SK-N-SH (cell line): ENCODE measurements at regions not wholly inside any gene's neighbourhood (a gene's known extent, or its start where the extent isn't known, plus 50 kb on each side); places are given as distances from the start of the nearest gene placed in this dataset.

Source experiments
- CTCF ChIA-PET: fragments of 300-600, 350-600 bp; formaldehyde crosslinking; extraction: SDS; loops from one replicate; lab custom pipeline; 2021; lab: Yijun Ruan, JAX
- POLR2A ChIA-PET: fragments of 350-600 bp; sonication (Branson Sonifier 250); formaldehyde crosslinking; extraction: SDS; loops from one replicate; lab custom pipeline; 2020; ENCODE audit warnings: antibody characterized with exemption, inconsistent platforms; lab: Yijun Ruan, JAX
- DNase-seq: peaks from one replicate; pipeline ENCODE4 v3.0.0; 2012
- H2AFZ ChIP-seq: fragments of 200-600 bp; sonication (generic); 2 replicates; pipeline ENCODE4 v1.8.1; 2016; ENCODE audit warnings: antibody characterized with exemption, mild to moderate bottlenecking, low read depth
- H3F3A ChIP-seq: fragments of 200-600 bp; sonication (generic); replicated peaks from 2 replicates; pipeline ENCODE3; 2016; ENCODE audit warnings: antibody characterized with exemption, mild to moderate bottlenecking; ENCODE audit not compliant: insufficient read depth
- H3K27ac ChIP-seq, 2 experiments: fragments of 200-500 bp in 1 of 2; fragments of 200-600 bp in 1 of 2; sonication (Bioruptor generic) in 1 of 2; sonication (generic), shearing (Covaris generic) in 1 of 2; 2 replicates each; pipeline versions ENCODE4 v1.5.1 to v1.6.1; 2014 to 2016; ENCODE audit warnings: low read depth in 2 of 2, inconsistent platforms in 1 of 2, low read length in 1 of 2, mild to moderate bottlenecking in 1 of 2, mixed read lengths in 1 of 2
- H3K27me3 ChIP-seq: fragments of 200-600 bp; sonication (generic), shearing (Covaris generic); 2 replicates; pipeline ENCODE4 v1.6.1; 2016; ENCODE audit warnings: mixed run types; ENCODE audit not compliant: insufficient read depth
- H3K36me3 ChIP-seq, 2 experiments: fragments of 200-500 bp in 1 of 2; fragments of 200-600 bp in 1 of 2; sonication (Bioruptor generic) in 1 of 2; sonication (generic) in 1 of 2; replicated peaks in 1 of 2; 2 replicates each; pipeline versions ENCODE3 to v1.5.1; 2014 to 2016; ENCODE audit warnings: low read length in 1 of 2, mild to moderate bottlenecking in 1 of 2; ENCODE audit not compliant: insufficient read depth in 2 of 2, control insufficient read depth in 1 of 2
- H3K4me1 ChIP-seq, 2 experiments: fragments of 200-500 bp in 1 of 2; fragments of 200-600 bp in 1 of 2; sonication (Bioruptor generic) in 1 of 2; sonication (generic), shearing (Covaris generic) in 1 of 2; 2 replicates each; pipeline versions ENCODE4 v1.5.1 to v1.6.1; 2014 to 2016; ENCODE audit warnings: low read depth in 1 of 2, low read length in 1 of 2, mixed run types in 1 of 2; ENCODE audit not compliant: insufficient read depth in 2 of 2, control insufficient read depth in 1 of 2
- H3K4me2 ChIP-seq: fragments of 200-600 bp; sonication (generic), shearing (Covaris generic); 2 replicates; pipeline ENCODE4 v1.6.1; 2017; ENCODE audit warnings: mixed run types
- H3K4me3 ChIP-seq, 2 experiments: fragments of 200-500 bp in 1 of 2; fragments of 200-600 bp in 1 of 2; sonication (Bioruptor generic) in 1 of 2; sonication (generic), shearing (Covaris generic) in 1 of 2; 2 replicates each; pipeline versions ENCODE4 v1.5.1 to v1.8.1; 2014 to 2016; ENCODE audit warnings: low read depth in 2 of 2, inconsistent platforms in 1 of 2, low read length in 1 of 2, mild to moderate bottlenecking in 1 of 2, mixed read lengths in 1 of 2, moderate library complexity in 1 of 2
- H3K79me2 ChIP-seq: fragments of 200-600 bp; sonication (generic); 2 replicates; pipeline ENCODE4 v1.8.1; 2017; ENCODE audit warnings: mild to moderate bottlenecking; ENCODE audit not compliant: insufficient read depth
- H3K9ac ChIP-seq: fragments of 200-600 bp; sonication (generic); 2 replicates; pipeline ENCODE4 v1.6.1; 2017; ENCODE audit warnings: mixed run types
- H3K9me2 ChIP-seq: fragments of 200-600 bp; sonication (generic); 2 replicates; pipeline ENCODE4 v1.6.1; 2017; ENCODE audit warnings: mixed run types
- H3K9me3 ChIP-seq: fragments of 200-600 bp; sonication (generic); 2 replicates; pipeline ENCODE4 v1.6.1; 2017; ENCODE audit warnings: mixed run types, mild to moderate bottlenecking, moderate library complexity
- H4K20me1 ChIP-seq: fragments of 200-600 bp; sonication (generic); 2 replicates; pipeline ENCODE4 v1.6.1; 2017; ENCODE audit warnings: mild to moderate bottlenecking, mixed run types; ENCODE audit not compliant: insufficient read depth
- CHD2 ChIP-seq: fragments of 150-350 bp; IDR thresholded peaks from 2 replicates; pipeline ENCODE4 v1.6.1; 2018; ENCODE audit warnings: low read length; ENCODE audit not compliant: partially characterized antibody
- EP300 ChIP-seq, 2 experiments: IDR thresholded peaks; 2 replicates each; pipeline versions ENCODE4 v1.4.0 to v1.6.1; 2012; ENCODE audit warnings: borderline replicate concordance in 1 of 2, low read depth in 1 of 2, low read length in 1 of 2
- EZH2phosphoT487 ChIP-seq: fragments of 200-600 bp; sonication (generic); IDR thresholded peaks from 2 replicates; pipeline ENCODE4 v1.6.1; 2017; ENCODE audit warnings: low read depth, mixed run types, mild to moderate bottlenecking, antibody characterized with exemption, moderate library complexity, borderline replicate concordance
- FOSL2 ChIP-seq: IDR thresholded peaks from 2 replicates; pipeline ENCODE4 v1.4.0; 2012; ENCODE audit warnings: low read depth, mild to moderate bottlenecking, moderate library complexity, borderline replicate concordance
- FOXJ3 ChIP-seq: sonication (generic); formaldehyde crosslinking; IDR thresholded peaks from 2 replicates; pipeline ENCODE4 v1.5.1; 2020; ENCODE audit warnings: mild to moderate bottlenecking, missing genetic modification reagents
- FOXM1 ChIP-seq: IDR thresholded peaks from 2 replicates; pipeline ENCODE4 v1.4.0; 2012; ENCODE audit warnings: low read depth, mild to moderate bottlenecking
- MEF2A ChIP-seq: IDR thresholded peaks from 2 replicates; pipeline ENCODE4 v1.4.0; 2012; ENCODE audit warnings: low read depth, borderline replicate concordance
- MXI1 ChIP-seq: IDR thresholded peaks from 2 replicates; pipeline ENCODE4 v1.6.1; 2012; ENCODE audit warnings: mild to moderate bottlenecking, low read depth, low read length, improper control_type of control experiment
- NRF1 ChIP-seq: IDR thresholded peaks from 2 replicates; pipeline ENCODE4 v1.6.1; 2012; ENCODE audit warnings: low read depth, mild to moderate bottlenecking, low read length
- RAD21 ChIP-seq: IDR thresholded peaks from 2 replicates; pipeline ENCODE4 v1.6.1; 2012; ENCODE audit warnings: mild to moderate bottlenecking, low read length
- RCOR1 ChIP-seq: fragments of 150-350 bp; IDR thresholded peaks from 2 replicates; pipeline ENCODE4 v1.6.1; 2017; ENCODE audit warnings: antibody characterized with exemption, low read length
- RXRA ChIP-seq: IDR thresholded peaks from 2 replicates; pipeline ENCODE4 v1.4.0; 2012; ENCODE audit warnings: low read depth, mild to moderate bottlenecking, borderline replicate concordance
- whole genome bisulfite sequencing: methylation state at CpG from one replicate; pipeline ENCODE4 v1.1.6; 2017; ENCODE audit warnings: low lambda C conversion rate; 5-methylcytosine and 5-hydroxymethylcytosine counted together
- TF ChIP-seq, protein P1 (sequence below): IDR thresholded peaks from 2 replicates; pipeline ENCODE4 v1.4.0; 2012; ENCODE audit warnings: low read depth, borderline replicate concordance
- TF ChIP-seq, protein P2 (sequence below): IDR thresholded peaks from 2 replicates; pipeline ENCODE4 v1.6.1; 2012; ENCODE audit warnings: mild to moderate bottlenecking, low read depth, low read length, moderate library complexity
- TF ChIP-seq, protein P3 (sequence below): IDR thresholded peaks from 2 replicates; pipeline ENCODE4 v1.4.0; 2012; ENCODE audit warnings: low read depth, borderline replicate concordance

DNA sequence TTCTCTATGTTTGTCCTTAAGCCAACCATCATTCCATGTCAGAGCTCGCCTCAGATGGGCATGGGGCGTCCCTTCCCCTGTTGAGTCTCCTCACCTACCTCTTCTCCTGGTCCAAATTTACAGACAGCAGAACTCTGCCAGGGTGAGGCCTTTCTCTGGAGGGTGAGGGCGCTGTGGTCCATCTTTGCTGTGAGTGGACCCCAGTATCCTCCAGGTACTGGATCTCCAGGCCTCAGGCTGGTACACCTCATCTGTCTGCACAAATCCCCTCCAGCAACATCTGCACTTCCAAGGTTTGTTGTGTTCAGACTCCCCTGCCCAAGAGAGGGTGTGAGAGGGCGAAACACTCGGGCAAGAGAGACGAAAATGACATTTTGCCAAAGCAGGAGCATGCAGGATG is 63.9 kb upstream of the EDAR start:
- POLR2A ChIA-PET: no interaction called here
- Histone ChIP-seq H3K4me2 (no peak overlapping the region), H3K27me3 (peaks cover 7% of the 10 kb centered on the region)
- TF ChIP-seq FOSL2 (no peak), EZH2phosphoT487 (no peak), MXI1 (no peak), FOXM1 (no peak), RAD21 (no peak), EP300 (IDR thresholded peaks at IDR 0.05; ENCODE audit: borderline replicate concordance in 1 of 2, low read depth in 1 of 2, low read length in 1 of 2) (no peak), RXRA (no peak), MEF2A (no peak), RCOR1 (no peak), NRF1 (no peak), CHD2 (no peak), FOXJ3 (CRISPR knock-in tag) (no peak)
- TF ChIP-seq, protein P1, sequence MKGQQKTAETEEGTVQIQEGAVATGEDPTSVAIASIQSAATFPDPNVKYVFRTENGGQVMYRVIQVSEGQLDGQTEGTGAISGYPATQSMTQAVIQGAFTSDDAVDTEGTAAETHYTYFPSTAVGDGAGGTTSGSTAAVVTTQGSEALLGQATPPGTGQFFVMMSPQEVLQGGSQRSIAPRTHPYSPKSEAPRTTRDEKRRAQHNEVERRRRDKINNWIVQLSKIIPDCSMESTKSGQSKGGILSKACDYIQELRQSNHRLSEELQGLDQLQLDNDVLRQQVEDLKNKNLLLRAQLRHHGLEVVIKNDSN: no peak
- TF ChIP-seq, protein P2, sequence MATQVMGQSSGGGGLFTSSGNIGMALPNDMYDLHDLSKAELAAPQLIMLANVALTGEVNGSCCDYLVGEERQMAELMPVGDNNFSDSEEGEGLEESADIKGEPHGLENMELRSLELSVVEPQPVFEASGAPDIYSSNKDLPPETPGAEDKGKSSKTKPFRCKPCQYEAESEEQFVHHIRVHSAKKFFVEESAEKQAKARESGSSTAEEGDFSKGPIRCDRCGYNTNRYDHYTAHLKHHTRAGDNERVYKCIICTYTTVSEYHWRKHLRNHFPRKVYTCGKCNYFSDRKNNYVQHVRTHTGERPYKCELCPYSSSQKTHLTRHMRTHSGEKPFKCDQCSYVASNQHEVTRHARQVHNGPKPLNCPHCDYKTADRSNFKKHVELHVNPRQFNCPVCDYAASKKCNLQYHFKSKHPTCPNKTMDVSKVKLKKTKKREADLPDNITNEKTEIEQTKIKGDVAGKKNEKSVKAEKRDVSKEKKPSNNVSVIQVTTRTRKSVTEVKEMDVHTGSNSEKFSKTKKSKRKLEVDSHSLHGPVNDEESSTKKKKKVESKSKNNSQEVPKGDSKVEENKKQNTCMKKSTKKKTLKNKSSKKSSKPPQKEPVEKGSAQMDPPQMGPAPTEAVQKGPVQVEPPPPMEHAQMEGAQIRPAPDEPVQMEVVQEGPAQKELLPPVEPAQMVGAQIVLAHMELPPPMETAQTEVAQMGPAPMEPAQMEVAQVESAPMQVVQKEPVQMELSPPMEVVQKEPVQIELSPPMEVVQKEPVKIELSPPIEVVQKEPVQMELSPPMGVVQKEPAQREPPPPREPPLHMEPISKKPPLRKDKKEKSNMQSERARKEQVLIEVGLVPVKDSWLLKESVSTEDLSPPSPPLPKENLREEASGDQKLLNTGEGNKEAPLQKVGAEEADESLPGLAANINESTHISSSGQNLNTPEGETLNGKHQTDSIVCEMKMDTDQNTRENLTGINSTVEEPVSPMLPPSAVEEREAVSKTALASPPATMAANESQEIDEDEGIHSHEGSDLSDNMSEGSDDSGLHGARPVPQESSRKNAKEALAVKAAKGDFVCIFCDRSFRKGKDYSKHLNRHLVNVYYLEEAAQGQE: no peak
- TF ChIP-seq, protein P3, sequence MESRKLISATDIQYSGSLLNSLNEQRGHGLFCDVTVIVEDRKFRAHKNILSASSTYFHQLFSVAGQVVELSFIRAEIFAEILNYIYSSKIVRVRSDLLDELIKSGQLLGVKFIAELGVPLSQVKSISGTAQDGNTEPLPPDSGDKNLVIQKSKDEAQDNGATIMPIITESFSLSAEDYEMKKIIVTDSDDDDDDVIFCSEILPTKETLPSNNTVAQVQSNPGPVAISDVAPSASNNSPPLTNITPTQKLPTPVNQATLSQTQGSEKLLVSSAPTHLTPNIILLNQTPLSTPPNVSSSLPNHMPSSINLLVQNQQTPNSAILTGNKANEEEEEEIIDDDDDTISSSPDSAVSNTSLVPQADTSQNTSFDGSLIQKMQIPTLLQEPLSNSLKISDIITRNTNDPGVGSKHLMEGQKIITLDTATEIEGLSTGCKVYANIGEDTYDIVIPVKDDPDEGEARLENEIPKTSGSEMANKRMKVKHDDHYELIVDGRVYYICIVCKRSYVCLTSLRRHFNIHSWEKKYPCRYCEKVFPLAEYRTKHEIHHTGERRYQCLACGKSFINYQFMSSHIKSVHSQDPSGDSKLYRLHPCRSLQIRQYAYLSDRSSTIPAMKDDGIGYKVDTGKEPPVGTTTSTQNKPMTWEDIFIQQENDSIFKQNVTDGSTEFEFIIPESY: no peak
- TF ChIP-seq, all 33 proteins: peak for 0
- WGBS: 58% methylated on average over 6 of the region's 6 CpGs
- Histone ChIP-seq H3K9me3 (no peaks in the 10 kb centered on the region), H3F3A (no peaks in the 10 kb centered on the region), H4K20me1 (no peaks in the 10 kb centered on the region), H3K9me2 (no peaks in the 10 kb centered on the region), H3K4me3 (no peak overlapping the region), H3K9ac (no peak overlapping the region), H3K36me3 (no peaks in the 10 kb centered on the region), H3K79me2 (no peaks in the 10 kb centered on the region), H3K4me1 (peaks cover 0 to 5% of the 10 kb centered on the region in 2 experiments; a peak in 1 of 4 replicates), H3K27ac (no peak overlapping the region), H2AFZ (no peak overlapping the region)
- no peak for DNase-seq
- CTCF ChIA-PET: interaction anchor here (0.8 kb wide), 1 partner anchor 379 kb away, joined by 3 read pairs; no protein-coding TSS in a partner anchor
